Lower leg skin (tissue), 4 donors: ENCODE measurements at regions not wholly inside any gene's neighbourhood (a gene's known extent, or its start where the extent isn't known, plus 50 kb on each side); places are given as distances from the start of the nearest gene placed in this dataset.

Experiments
- DNase-seq, 2 donors: peaks; one replicate each; pipeline ENCODE4 v3.0.0-alpha.2; 2019; ENCODE audit warnings: low spot score in 2 of 2
- H3K4me3 ChIP-seq: fragments of 200-600 bp; sonication (generic); 2 replicates; pipeline ENCODE4 v1.5.1; 2017; ENCODE audit warnings: mild to moderate bottlenecking, low read depth; ENCODE audit not compliant: poor library complexity, severe bottlenecking
- CTCF ChIP-seq, 3 donors: fragments of 450-650 bp; IDR thresholded peaks; one replicate each; pipeline ENCODE4 v1.5.1; 2016; ENCODE audit warnings: antibody characterized with exemption in 3 of 3, mild to moderate bottlenecking in 3 of 3, moderate library complexity in 2 of 3
- POLR2A ChIP-seq, 2 donors: fragments of 450-650 bp; IDR thresholded peaks; one replicate each; pipeline ENCODE4 v1.6.1; 2016 to 2017; ENCODE audit warnings: antibody characterized with exemption in 2 of 2, mild to moderate bottlenecking in 1 of 2, moderate library complexity in 1 of 2
- WGBS, 2 donors: methylation state at CpG; one replicate each; pipeline ENCODE4 v1.1.5; 2018; 5-methylcytosine and 5-hydroxymethylcytosine counted together
- intact Hi-C: fragments of 100-400 bp; cut with DNase I; formaldehyde crosslinking; loops from one replicate; pipeline ENCODE4 v1.15.0; 2023; ENCODE audit warnings: low total_unique reads

DNA sequence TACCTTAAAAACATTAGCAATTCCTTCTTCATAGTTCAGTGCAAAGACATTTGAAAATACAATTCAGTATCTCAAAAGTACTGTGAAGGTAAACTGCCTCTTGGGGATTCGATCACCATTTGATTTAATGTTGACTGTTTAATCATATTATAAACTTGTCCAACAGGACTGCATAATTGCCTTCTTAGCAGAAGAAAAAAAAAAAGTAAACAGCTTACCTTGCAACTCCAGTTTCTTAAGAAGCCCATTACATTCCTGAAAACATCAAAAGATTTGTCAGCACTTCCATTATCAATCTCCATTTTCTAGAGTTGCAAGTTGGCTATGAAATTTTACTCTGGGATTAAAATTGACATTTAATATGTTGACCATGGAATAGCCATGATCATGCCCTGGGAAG, 1154.6 kb downstream of the OLFM4 start:
- intact Hi-C loops: no loop called here
- no peak for TF ChIP-seq POLR2A (IDR thresholded peaks at IDR 0.05)
- no peak for TF ChIP-seq CTCF (IDR thresholded peaks at IDR 0.05)
- 0 to 21% methylated on average over 1 of the region's 1 CpG for WGBS, 2 donors
- no peak overlapping the region for H3K4me3 ChIP-seq
- DNase-seq: no peak

- TF ChIP-seq CTCF (IDR thresholded peaks at IDR 0.05) (no peak), POLR2A (IDR thresholded peaks at IDR 0.05) (no peak)
- intact Hi-C loops: no loop called here
- WGBS, 2 donors: 42 to 44% methylated on average over 6 of the region's 6 CpGs
- no peak for DNase-seq
- no peak overlapping the region for H3K4me3 ChIP-seq
Observed at GRCh38 chr13:54183728-54184127, 1155.1 kb downstream of the OLFM4 start.

DNA sequence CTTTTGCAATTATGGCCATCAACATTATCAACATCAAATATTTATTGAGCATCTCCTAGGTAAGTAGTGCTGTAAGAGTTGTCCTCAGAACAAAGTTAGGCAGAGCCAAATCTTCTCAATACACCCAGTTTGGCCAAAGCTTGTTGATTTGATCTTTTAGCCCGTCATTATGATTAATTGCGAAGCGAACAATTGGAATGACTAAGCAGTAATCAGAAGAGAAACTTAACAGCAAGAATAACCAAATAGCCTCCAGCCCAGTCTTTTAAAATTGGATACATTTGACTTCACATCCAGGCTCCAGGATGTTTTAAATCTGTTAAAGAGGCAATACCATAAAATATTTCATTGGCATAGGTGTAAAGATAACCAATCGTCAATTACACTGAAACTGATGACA, 1156.0 kb downstream of the OLFM4 start:
- no peak overlapping the region for H3K4me3 ChIP-seq
- TF ChIP-seq CTCF (IDR thresholded peaks at IDR 0.05) (no peak), POLR2A (IDR thresholded peaks at IDR 0.05) (no peak)
- WGBS, 2 donors: 60 to 62% methylated on average over 4 of the region's 4 CpGs
- intact Hi-C loops: no loop called here
- DNase-seq: no peak

- intact Hi-C loops: no loop called here
- 59 to 68% methylated on average over 2 of the region's 2 CpGs for WGBS, 2 donors
- no peak for DNase-seq
- no peak for TF ChIP-seq POLR2A (IDR thresholded peaks at IDR 0.05)
- no peak for TF ChIP-seq CTCF (IDR thresholded peaks at IDR 0.05)
- no peak overlapping the region for H3K4me3 ChIP-seq
Observed at GRCh38 chr13:54185101-54185500, 1156.5 kb downstream of the OLFM4 start.

GRCh38 chr13:54185785-54186184, 1157.2 kb downstream of the OLFM4 start:
- H3K4me3 ChIP-seq: no peak overlapping the region
- intact Hi-C loops: no loop called here
- no peak for DNase-seq
- 64 to 75% methylated on average over 1 of the region's 1 CpG for WGBS, 2 donors
- TF ChIP-seq CTCF (IDR thresholded peaks at IDR 0.05): no peak
- no peak for TF ChIP-seq POLR2A (IDR thresholded peaks at IDR 0.05)

DNA sequence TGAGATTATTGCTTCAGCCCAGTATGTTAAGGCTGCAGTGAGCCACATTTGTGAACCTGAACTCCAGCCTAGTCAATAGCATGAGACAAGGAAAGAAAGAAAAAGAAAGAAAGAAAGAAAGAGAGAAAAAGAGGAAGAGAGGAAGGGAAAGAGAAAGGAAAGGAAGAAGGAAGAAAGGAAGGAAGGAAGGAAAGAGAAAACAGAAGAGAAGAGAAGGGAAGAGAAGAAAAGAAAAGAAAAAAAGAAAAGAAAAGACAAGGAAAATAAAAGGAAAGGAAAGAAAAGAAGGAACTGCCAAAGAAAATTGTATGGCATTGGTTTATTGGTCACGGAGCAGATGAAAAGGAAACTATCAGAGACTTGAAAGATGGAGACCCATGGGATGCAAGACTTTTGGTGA, 1158.8 kb downstream of the OLFM4 start:
- intact Hi-C loops: no loop called here
- TF ChIP-seq POLR2A (IDR thresholded peaks at IDR 0.05) (no peak), CTCF (IDR thresholded peaks at IDR 0.05) (no peak)
- 89 to 90% methylated on average over 1 of the region's 1 CpG for whole genome bisulfite sequencing, 2 donors
- no peak for DNase-seq
- no peak overlapping the region for H3K4me3 ChIP-seq
